ENCODE measurements at regions not wholly inside any gene's neighbourhood (a gene's known extent, or its start where the extent isn't known, plus 50 kb on each side); places are given as distances from the start of the nearest gene placed in this dataset.

DNA sequence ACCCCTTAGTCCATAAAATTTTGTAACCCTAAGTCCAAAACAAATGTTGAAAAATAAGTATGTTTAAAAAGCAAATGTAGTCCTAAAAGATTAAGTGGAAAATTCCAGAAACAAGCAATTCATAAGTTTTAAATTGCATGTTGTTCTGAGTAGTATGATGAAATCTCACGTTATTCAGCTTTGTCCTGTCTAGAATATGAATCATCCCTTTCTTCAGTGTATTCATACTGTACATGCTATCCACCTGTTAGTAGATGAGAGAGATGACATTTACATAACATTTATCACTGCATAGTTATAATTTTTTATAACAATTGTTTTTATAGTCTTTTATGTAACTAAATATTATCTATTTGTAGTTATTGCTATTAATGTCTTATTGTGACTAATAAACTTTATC lies 622.3 kb upstream of the CHORDC1 start:
- TF ChIP-seq EGR1 (IDR thresholded peaks at IDR 0.05) = no peak
- no peak for TF ChIP-seq NFIC (IDR thresholded peaks at IDR 0.05)
- TF ChIP-seq USF1 (IDR thresholded peaks at IDR 0.05) = no peak
- no peak for TF ChIP-seq RAD21 (IDR thresholded peaks at IDR 0.05; ENCODE audit: low read depth)
- TF ChIP-seq TEAD4 (IDR thresholded peaks at IDR 0.05) = no peak
- TF ChIP-seq TCF12 (IDR thresholded peaks at IDR 0.05; ENCODE audit: low read depth) = no peak
- TF ChIP-seq FOXM1 (IDR thresholded peaks at IDR 0.05; ENCODE audit: borderline replicate concordance, low read depth) = no peak
- no peak for TF ChIP-seq CREB1 (IDR thresholded peaks at IDR 0.05; ENCODE audit: low read depth)
- TF ChIP-seq CEBPB (IDR thresholded peaks at IDR 0.05) = no peak
- TF ChIP-seq MAX (IDR thresholded peaks at IDR 0.05) = no peak
- no peak for TF ChIP-seq TAF1 (IDR thresholded peaks at IDR 0.05; ENCODE audit: low read depth)
- no peak for TF ChIP-seq ZBTB7A (IDR thresholded peaks at IDR 0.05; ENCODE audit: low read depth)
- no peak for TF ChIP-seq EP300 (IDR thresholded peaks at IDR 0.05; ENCODE audit: borderline replicate concordance)
- TF ChIP-seq, protein P1, sequence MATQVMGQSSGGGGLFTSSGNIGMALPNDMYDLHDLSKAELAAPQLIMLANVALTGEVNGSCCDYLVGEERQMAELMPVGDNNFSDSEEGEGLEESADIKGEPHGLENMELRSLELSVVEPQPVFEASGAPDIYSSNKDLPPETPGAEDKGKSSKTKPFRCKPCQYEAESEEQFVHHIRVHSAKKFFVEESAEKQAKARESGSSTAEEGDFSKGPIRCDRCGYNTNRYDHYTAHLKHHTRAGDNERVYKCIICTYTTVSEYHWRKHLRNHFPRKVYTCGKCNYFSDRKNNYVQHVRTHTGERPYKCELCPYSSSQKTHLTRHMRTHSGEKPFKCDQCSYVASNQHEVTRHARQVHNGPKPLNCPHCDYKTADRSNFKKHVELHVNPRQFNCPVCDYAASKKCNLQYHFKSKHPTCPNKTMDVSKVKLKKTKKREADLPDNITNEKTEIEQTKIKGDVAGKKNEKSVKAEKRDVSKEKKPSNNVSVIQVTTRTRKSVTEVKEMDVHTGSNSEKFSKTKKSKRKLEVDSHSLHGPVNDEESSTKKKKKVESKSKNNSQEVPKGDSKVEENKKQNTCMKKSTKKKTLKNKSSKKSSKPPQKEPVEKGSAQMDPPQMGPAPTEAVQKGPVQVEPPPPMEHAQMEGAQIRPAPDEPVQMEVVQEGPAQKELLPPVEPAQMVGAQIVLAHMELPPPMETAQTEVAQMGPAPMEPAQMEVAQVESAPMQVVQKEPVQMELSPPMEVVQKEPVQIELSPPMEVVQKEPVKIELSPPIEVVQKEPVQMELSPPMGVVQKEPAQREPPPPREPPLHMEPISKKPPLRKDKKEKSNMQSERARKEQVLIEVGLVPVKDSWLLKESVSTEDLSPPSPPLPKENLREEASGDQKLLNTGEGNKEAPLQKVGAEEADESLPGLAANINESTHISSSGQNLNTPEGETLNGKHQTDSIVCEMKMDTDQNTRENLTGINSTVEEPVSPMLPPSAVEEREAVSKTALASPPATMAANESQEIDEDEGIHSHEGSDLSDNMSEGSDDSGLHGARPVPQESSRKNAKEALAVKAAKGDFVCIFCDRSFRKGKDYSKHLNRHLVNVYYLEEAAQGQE (IDR thresholded peaks at IDR 0.05; ENCODE audit: low read depth) = no peak
- TF ChIP-seq YY1 (IDR thresholded peaks at IDR 0.05; ENCODE audit: low read depth) = no peak

GRCh38 chr11:90844041-90844440 lies 621.2 kb upstream of the CHORDC1 start:
- TF ChIP-seq YY1 (IDR thresholded peaks at IDR 0.05; ENCODE audit: low read depth) (no peak), EP300 (IDR thresholded peaks at IDR 0.05; ENCODE audit: borderline replicate concordance) (no peak), CEBPB (IDR thresholded peaks at IDR 0.05) (no peak), TCF12 (IDR thresholded peaks at IDR 0.05; ENCODE audit: low read depth) (no peak)
- TF ChIP-seq, protein P1 (IDR thresholded peaks at IDR 0.05; ENCODE audit: low read depth) = no peak

DNA sequence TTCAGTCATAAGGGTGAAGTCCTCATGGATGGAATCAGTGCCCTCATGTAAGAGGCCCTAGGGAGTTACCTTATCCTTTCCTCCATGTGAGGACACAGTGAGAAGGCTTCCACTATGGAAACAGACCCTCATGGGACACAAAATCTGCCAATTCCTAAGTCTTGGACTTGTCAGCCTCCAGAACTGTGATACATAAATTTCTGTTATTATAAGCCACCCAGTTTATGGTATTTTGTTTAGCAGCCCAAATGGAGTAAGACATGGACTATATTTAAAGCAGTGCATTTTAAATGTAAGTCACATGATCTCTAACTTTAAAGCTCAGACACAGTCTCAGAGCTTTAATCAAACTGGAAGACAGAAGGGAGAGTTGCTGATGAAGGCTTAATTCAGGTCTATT lies 619.8 kb upstream of the CHORDC1 start:
- TF ChIP-seq TCF12 (IDR thresholded peaks at IDR 0.05; ENCODE audit: low read depth) (no peak), USF1 (IDR thresholded peaks at IDR 0.05) (no peak), FOXM1 (IDR thresholded peaks at IDR 0.05; ENCODE audit: borderline replicate concordance, low read depth) (no peak), EGR1 (IDR thresholded peaks at IDR 0.05) (no peak), CREB1 (IDR thresholded peaks at IDR 0.05; ENCODE audit: low read depth) (no peak), TEAD4 (IDR thresholded peaks at IDR 0.05) (no peak), CEBPB (IDR thresholded peaks at IDR 0.05) (no peak), TAF1 (IDR thresholded peaks at IDR 0.05; ENCODE audit: low read depth) (no peak), YY1 (IDR thresholded peaks at IDR 0.05; ENCODE audit: low read depth) (no peak), NFIC (IDR thresholded peaks at IDR 0.05) (no peak)

DNA sequence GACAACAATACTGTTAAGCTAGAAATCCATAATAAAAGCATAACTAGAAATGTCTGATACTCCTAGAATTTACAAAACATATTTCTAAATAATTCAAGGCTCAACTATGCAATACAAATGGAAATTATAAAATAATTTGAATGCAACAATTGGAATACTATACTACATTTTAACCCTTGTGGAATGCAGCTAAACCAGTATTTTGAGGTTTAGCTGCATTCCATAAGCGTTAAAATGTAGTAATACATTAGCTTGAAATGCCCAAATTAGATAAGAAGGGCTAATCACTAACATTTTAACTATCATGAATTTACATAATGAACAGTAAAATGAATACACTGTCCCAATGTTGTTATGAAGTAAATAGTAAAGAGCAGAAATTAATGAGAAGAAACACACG lies 617.2 kb upstream of the CHORDC1 start:
- TF ChIP-seq TEAD4 (IDR thresholded peaks at IDR 0.05) (peak; percentile 86), CREB1 (IDR thresholded peaks at IDR 0.05; ENCODE audit: low read depth) (no peak), CEBPB (IDR thresholded peaks at IDR 0.05) (0 out of 2 replicates have a peak, but pooled peaks have one; percentile 8), TCF12 (IDR thresholded peaks at IDR 0.05; ENCODE audit: low read depth) (no peak)

GRCh38 chr11:90836031-90836430 lies 613.2 kb upstream of the CHORDC1 start:
- TF ChIP-seq CEBPB (IDR thresholded peaks at IDR 0.05) = no peak
- TF ChIP-seq EP300 (IDR thresholded peaks at IDR 0.05; ENCODE audit: borderline replicate concordance) = no peak
- TF ChIP-seq ZBTB7A (IDR thresholded peaks at IDR 0.05; ENCODE audit: low read depth) = no peak
- TF ChIP-seq CREB1 (IDR thresholded peaks at IDR 0.05; ENCODE audit: low read depth) = no peak
- no peak for TF ChIP-seq MAX (IDR thresholded peaks at IDR 0.05)
- TF ChIP-seq TAF1 (IDR thresholded peaks at IDR 0.05; ENCODE audit: low read depth) = no peak
- no peak for TF ChIP-seq NFIC (IDR thresholded peaks at IDR 0.05)
- no peak for TF ChIP-seq YY1 (IDR thresholded peaks at IDR 0.05; ENCODE audit: low read depth)
- no peak for TF ChIP-seq EGR1 (IDR thresholded peaks at IDR 0.05)
- TF ChIP-seq RAD21 (IDR thresholded peaks at IDR 0.05; ENCODE audit: low read depth) = no peak
- no peak for TF ChIP-seq FOXM1 (IDR thresholded peaks at IDR 0.05; ENCODE audit: borderline replicate concordance, low read depth)
- TF ChIP-seq USF1 (IDR thresholded peaks at IDR 0.05) = no peak
- TF ChIP-seq, protein P1 (IDR thresholded peaks at IDR 0.05; ENCODE audit: low read depth) = no peak
- TF ChIP-seq TEAD4 (IDR thresholded peaks at IDR 0.05) = no peak

Data from Ishikawa (cell line).